Thoracic aorta (tissue), 2 donors: ENCODE measurements at regions not wholly inside any gene's neighbourhood (a gene's known extent, or its start where the extent isn't known, plus 50 kb on each side); places are given as distances from the start of the nearest gene placed in this dataset.

ENCODE experiments used
- ATAC-seq: fragments of 150-250 bp; one replicate; pipeline ENCODE4 v1.8.0; 2017; ENCODE audit warnings: low read depth; ENCODE audit not compliant: insufficient number of reproducible peaks, low FRiP score
- DNase-seq: peaks from one replicate; pipeline ENCODE4 v3.0.0-alpha.2; 2020; ENCODE audit warnings: low spot score
- H3K27ac ChIP-seq, 2 donors: fragments of 200-600 bp; sonication (generic); 1 replicate in 1 of 2; 2 replicates in 1 of 2; pipeline ENCODE4 v1.5.1; 2016; ENCODE audit warnings: mild to moderate bottlenecking in 2 of 2, moderate library complexity in 2 of 2
- H3K27me3 ChIP-seq: fragments of 200-600 bp; sonication (generic); replicated peaks from 2 replicates; pipeline ENCODE4 v1.6.0; 2016; ENCODE audit warnings: mild to moderate bottlenecking; ENCODE audit not compliant: insufficient read depth
- H3K36me3 ChIP-seq: fragments of 200-600 bp; sonication (generic); one replicate; pipeline ENCODE4 v1.5.1; 2016
- H3K4me1 ChIP-seq, 2 donors: fragments of 200-600 bp; sonication (generic); 1 replicate in 1 of 2; 2 replicates in 1 of 2; pipeline versions ENCODE4 v1.5.1 to v1.6.0; 2016; ENCODE audit warnings: low read depth in 2 of 2, mild to moderate bottlenecking in 1 of 2; ENCODE audit not compliant: control insufficient read depth in 1 of 2
- H3K4me3 ChIP-seq: fragments of 200-600 bp; sonication (generic); 2 replicates; pipeline ENCODE4 v1.5.1; 2016; ENCODE audit warnings: mild to moderate bottlenecking
- H3K9me3 ChIP-seq: fragments of 200-600 bp; sonication (generic); 2 replicates; pipeline ENCODE4 v1.5.1; 2016
- CTCF ChIP-seq: fragments of 200-600 bp; sonication (generic); IDR thresholded peaks from one replicate; pipeline ENCODE4 v1.5.1; 2019; ENCODE audit warnings: antibody characterized with exemption

GRCh38 chr13:109899748-109900147 is 113.4 kb upstream of the IRS2 start:
- Histone ChIP-seq H3K27me3 (no peaks in the 10 kb centered on the region), H3K4me3 (no peak overlapping the region), H3K4me1 (no peaks in the 10 kb centered on the region), H3K27ac (no peak overlapping the region), H3K36me3 (no peaks in the 10 kb centered on the region), H3K9me3 (no peaks in the 10 kb centered on the region)
- no peak for TF ChIP-seq CTCF
- DNase-seq (no peak), ATAC-seq (no peak)

GRCh38 chr13:109899316-109899715 is 112.9 kb upstream of the IRS2 start:
- DNase-seq = no peak
- no peaks in the 10 kb centered on the region for H3K4me1 ChIP-seq
- no peaks in the 10 kb centered on the region for H3K36me3 ChIP-seq
- H3K27me3 ChIP-seq = no peaks in the 10 kb centered on the region
- TF ChIP-seq CTCF = no peak
- no peaks in the 10 kb centered on the region for H3K9me3 ChIP-seq
- H3K4me3 ChIP-seq = no peak overlapping the region
- no peak for ATAC-seq
- no peak overlapping the region for H3K27ac ChIP-seq

GRCh38 chr13:109897988-109898624 is 111.7 kb upstream of the IRS2 start:
- DNase-seq = no peak
- no peaks in the 10 kb centered on the region for H3K4me1 ChIP-seq
- no peaks in the 10 kb centered on the region for H3K27me3 ChIP-seq
- H3K27ac ChIP-seq = no peak overlapping the region
- no peaks in the 10 kb centered on the region for H3K36me3 ChIP-seq
- H3K9me3 ChIP-seq = no peaks in the 10 kb centered on the region
- TF ChIP-seq CTCF = no peak
- ATAC-seq = no peak
- no peak overlapping the region for H3K4me3 ChIP-seq

GRCh38 chr13:109892101-109892500 is 105.7 kb upstream of the IRS2 start:
- Histone ChIP-seq H3K36me3 (no peaks in the 10 kb centered on the region), H3K27me3 (no peaks in the 10 kb centered on the region), H3K27ac (no peak overlapping the region), H3K4me3 (no peak overlapping the region), H3K9me3 (no peaks in the 10 kb centered on the region), H3K4me1 (no peaks in the 10 kb centered on the region)
- no peak for TF ChIP-seq CTCF
- no peak for DNase-seq
- ATAC-seq = no peak

GRCh38 chr13:109885235-109885634 is 98.9 kb upstream of the IRS2 start:
- DNase-seq (no peak), ATAC-seq (no peak)
- H3K27ac ChIP-seq = no peak overlapping the region
- H3K27me3 ChIP-seq = no peaks in the 10 kb centered on the region
- no peaks in the 10 kb centered on the region for H3K36me3 ChIP-seq
- no peak overlapping the region for H3K4me3 ChIP-seq
- TF ChIP-seq CTCF = no peak
- H3K9me3 ChIP-seq = no peaks in the 10 kb centered on the region
- no peaks in the 10 kb centered on the region for H3K4me1 ChIP-seq
